Hematopoietic multipotent progenitor cell treated with erythropoietin and hydrocortisone succinate and interleukin-3 and kit ligand, for 6 days (in vitro differentiated cells): ENCODE measurements at regions not wholly inside any gene's neighbourhood (a gene's known extent, or its start where the extent isn't known, plus 50 kb on each side); places are given as distances from the start of the nearest gene placed in this dataset.
"Not testable (repeated sequence)": the region's sequence is repeated elsewhere in the genome, so short reads cannot be mapped to it uniquely, and the experiment has no call there.

Source experiments
- DNase-seq: peaks from one replicate; pipeline ENCODE4 v3.0.0-alpha.2; 2015

DNA sequence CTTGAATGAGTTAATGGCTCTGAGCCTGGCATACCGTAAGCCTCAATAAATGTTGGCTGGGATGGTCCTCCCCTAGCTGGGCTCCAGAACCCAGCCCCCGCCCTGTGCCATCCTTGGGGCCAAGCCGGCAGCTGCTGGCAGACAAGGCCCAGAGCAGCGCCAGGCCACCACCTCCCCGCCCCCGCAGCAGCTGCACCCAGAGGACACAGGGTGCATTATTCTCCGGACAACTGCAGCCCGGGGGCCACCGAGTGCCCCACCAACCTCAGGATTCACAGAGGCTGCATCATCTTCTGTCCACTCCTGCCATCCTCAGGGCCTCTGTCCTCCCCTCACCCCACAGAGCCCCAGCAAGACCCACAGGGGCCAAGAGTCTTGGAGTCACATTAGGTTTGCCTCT is 92.7 kb downstream of the NCOR2 start:
- DNase-seq: no peak

DNA sequence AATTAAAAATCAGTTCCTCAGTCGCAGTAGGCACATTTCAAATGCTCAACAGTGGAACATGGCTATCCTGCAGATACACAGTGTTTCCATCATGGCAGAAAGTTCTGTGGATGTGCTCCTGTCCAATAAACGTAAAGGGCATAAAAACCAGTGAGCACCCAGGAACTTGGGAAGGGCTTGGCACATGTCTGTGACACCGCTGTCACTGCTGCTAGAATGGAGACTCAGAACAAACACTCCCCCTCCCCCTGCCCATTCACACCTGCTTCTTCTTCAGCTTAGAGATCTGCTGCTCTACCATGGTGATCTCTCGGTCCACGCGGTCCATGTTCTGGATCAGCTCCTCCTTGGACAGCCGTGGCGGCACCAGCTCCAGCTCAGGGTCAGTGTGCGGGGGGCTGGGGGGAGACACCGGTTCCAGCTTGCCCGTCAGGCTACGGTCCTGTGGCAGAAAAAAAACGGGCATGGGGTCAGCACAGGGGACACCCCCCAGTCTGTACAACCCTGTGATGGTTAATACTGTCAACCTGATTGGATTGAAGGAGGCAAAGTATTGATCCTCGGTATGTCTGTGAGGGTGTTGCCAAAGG is 94.6 kb downstream of the NCOR2 start:
- no peak for DNase-seq

DNA sequence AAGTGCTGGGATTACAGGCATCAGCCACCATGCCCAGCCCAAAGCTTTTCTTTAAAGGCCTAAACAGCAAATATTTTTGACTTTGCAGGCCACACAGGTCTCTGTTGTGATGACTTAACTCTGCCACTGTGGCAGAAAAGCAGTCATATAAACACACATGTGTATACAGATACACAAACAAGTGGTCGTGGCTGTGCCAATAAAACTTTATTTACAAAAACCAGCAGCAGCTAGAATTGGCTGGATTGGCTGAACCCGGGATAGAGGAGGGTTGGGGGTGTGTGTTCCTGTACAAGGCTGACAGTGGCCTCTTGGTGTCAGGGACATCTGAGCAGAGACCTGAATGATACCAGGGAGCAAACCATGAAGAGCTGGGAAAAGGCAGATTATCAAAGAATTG is 95.6 kb downstream of the NCOR2 start:
- DNase-seq: no peak

DNA sequence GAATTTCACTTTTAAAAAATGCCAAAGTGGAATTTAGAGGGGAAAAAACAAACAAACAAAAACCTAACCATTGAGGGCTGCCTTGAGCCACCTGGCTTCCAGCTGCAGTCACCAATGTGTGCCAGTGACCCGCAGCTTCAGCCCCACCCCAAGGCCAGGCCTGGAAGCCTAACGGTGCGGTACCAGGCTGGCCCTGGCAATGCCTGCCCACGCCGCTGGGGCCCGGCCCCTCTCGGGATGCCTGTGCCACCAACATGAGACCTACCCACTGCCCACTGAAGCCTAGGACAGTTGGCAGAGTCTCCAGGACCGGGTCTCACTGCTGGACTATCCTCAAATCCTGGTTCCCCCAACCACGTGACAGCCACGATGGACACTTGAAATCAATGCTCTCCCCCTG is 96.6 kb downstream of the NCOR2 start:
- DNase-seq: no peak

DNA sequence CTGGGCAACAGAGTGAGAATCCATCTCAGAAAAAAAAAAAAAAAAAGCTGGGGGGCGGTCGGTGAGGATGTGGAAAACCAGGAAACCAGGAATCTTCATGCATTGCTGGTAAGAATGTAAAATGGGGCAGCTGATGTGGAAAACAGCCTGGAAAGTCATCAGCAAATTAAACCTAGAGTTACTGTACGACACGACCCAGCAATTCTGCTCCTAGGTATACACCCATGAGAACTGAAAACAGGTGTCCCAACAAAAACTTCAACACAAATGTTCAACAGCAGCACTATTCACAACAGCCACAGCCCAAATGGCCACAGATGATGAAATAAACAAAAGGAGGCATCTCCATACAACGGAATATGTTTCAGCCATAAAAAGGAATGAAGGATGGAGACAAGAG is 97.3 kb downstream of the NCOR2 start:
- DNase-seq: no peak

DNA sequence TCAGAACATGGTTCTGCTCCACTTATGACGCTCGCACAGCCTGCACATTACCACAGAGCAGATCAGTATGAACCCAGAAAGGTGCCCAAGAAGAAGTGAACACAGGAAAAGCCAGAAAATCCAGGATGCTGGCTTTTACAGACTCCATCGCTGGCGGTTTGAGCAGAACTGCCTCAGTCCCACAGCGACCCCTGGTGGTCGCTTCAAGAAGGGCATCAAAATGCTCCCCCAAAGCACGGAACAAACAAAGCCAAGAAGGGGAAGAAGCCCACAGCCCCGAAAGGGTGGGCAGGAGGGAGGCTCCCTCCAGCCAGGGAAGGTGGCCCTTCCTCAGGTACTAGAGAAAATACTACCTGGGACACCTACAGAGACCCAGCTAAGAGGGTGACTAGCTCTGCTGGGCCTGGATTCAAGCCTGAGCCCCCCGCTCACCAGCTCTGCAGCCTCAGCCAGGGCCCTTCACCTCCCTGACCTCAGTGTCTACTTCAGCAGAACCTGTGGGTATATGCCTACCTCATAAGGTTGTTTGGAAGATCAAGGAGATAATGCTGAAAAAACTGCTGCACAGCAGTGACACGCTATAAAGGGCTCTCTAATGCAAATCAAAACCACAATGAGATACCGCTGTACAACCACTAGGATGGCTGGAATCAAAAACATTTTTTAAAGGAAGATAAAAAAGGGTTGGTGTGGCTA is 98.1 kb downstream of the NCOR2 start:
- DNase-seq: peak; percentile 37

DNA sequence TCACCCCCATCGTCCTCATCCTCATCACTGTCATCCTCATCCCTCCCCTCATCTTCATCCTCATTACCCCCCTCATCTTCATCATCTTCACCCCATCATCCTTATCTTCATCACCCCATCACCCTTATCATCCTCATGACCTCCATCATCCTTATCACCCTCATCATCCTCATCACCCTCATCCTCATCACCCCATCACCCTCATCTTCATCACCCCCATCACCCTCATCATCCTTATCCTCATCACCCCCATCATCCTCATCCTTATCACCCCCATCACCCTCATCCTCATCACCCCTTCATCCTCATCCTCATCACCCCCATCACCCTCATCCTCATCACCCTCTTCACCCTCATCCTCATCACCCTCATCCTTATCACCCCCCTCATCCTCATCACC is 99.9 kb downstream of the NCOR2 start:
- not testable (repeated sequence) for DNase-seq

DNA sequence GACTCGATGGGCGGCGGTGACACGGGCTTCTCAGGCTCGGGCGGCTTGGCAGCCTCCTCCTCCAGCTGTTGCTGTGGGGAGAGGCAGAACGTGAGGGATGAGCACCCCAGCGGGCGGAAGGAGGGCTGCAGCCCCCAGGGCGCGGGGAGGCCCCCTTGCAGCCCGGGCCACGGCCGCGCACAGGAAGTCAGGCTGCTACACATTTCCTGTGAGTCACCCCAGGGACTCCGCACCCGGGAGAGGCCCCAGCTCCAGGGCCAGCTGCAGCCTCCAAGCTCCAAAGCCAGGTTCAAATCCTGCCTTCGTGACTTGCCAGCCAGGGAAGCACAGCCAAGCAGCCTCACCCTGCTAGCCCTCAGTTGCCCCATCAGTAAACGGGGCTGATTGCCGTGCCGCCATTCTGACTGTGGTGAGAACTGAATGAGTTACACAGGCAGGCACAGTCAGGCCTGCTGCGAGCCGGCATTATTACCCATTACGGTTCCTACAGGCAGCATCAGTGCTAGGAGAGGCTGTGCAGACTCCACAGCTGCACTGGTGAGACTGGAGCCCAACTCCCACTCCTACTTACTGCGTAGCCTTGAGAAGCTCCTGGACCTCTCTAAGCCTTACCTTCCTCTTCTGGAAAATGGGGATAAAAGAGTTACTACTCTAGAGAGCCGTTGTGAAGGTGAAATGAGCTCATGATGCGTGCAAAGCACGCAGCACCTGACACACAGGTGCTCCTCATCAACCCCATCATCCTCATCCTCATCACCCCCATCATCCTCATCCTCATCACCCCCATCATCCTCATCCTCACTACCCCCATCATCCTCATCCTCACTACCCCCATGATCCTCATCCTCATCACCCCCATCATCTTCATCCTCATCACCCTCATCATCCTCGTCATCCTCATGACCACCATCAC is 100.9 kb downstream of the NCOR2 start:
- DNase-seq: peak; percentile 72

DNA sequence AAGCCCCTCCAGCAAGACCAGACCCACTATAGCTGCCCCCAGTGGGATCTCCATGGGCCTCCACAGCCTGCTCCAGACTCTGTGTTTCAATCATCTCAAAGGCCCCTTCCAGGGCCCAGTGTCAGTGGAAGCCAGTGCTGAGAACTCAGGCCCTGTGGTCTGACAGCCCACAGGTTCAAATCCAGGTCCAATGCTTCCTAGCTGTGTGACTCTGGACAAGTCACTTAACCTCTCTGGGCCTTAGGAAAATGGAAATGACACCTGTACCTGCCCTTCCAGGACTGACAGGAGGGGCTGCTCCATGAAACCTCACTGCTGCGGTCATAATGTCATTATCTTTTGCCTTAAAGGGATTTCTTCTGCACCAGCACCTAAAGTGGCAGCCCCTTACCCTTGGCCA is 101.9 kb downstream of the NCOR2 start:
- DNase-seq: no peak

DNA sequence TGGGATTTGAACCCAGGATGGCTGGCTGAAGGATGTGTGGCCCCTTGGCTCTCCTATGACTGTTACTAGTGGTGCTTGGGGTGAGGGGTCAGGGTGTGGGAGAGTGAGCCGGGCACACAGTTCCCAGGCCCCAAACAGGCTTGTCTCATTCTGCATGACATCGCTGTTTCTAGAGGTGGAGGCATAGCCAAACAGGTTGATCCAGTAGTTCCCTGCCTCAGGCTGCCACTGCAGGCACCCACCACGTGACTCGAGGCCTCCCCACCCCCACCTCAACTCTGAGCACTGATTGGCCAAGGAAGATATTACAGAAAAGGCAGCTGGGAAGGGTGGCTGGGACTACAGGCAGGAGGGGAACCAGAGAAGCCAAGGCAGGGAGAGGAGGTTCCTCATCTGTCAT is 102.6 kb downstream of the NCOR2 start:
- DNase-seq: no peak

DNA sequence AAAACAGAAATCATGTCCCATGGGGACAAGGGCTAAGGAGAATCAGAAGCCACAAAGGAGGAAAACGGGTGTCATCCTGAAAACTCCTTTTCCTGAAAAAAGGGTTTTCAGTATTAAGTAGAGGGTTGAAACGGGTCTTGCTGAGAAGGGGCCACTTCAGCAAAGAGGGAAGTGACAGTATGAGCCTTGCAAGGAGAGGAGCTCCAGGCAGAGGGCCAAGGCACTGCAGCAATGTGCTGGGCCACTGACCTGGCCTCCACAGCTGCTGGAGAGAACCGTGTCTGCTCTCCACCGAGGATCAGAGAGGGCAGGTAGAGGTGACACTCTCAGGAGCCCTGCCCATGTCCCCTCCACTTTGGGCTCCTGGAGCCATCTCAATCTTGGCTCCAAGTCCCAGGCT is 103.3 kb downstream of the NCOR2 start:
- peak; percentile 21 for DNase-seq

DNA sequence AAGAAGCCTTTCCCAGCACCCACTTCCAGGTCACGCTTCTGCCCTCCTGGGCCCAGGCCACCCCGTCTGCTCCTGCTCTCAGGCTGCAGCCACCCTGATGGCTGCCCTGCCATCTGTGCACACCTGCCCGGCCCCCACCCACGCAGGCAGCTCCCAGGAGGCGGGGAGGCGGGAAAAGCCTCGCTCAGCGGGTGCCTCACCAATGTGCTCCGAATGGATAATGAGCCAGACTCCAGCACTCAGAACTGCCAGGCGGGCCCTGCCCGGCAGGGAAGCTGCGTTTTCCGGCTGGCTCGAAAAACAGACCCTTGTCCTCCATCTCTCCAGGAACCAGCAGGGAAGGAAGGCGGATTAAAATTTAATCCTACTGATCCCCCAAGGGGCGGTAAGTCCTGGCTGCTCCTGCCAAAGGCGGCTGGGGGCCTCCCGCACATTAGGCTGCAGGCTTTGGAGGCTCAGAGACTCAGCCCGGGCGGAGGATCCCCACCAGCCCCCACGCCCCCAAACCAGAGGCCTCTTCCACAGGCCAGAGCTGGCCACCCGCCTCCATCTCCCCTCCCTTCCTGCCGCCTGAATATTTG is 104.0 kb downstream of the NCOR2 start:
- DNase-seq: no peak

DNA sequence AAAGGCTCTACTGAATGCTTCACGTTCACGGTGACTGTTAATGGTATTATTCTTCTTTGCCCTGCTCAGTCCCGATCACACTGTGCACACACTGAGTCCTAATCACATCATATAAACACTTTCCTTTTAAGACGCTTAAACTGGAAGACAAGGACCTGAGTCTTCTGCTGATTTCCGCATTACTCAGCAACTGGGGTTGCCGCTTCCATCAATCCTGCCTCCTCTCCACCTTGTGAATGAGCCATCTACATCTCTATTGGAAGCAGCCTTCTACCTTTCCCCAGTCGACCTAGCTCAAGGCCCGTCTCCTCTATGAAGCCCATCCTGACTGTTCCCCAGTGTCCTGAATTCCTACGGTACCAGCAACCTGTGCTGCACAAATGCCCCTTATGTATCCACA is 104.7 kb downstream of the NCOR2 start:
- DNase-seq: no peak

DNA sequence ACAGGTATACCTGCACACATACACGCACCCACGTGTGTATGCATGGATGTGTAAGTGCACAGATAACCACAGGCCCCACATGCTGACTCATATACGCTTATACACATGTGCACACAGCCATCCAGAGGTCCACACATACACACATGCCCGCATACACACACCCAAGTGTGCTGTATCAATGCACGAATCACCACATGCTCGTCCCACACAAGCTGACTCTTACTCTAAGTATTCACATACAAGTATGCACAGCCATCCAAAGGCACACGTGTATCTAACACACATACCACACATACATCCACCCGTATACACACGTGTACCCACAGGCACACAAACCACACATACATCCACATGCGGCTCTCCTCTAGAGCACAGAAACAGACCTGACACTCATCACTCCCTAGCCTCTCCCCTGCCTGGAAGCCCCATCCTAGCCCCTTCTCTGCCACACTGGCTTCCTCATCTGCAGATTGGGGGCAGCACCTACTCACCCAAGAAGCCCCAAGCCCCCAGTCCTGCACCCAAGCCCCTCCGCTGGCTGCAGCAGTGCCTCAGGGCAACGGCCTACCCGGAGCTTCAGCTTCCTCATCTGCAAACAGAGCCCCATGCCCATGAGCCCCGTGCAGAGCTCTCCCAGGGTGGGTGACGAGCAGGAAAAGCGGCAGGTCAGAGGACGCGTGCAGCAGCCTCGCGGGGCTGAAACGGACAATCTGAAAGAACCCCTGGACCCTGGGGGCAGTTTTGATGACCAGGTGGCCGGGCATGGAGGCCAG is 105.4 kb downstream of the NCOR2 start:
- no peak for DNase-seq

DNA sequence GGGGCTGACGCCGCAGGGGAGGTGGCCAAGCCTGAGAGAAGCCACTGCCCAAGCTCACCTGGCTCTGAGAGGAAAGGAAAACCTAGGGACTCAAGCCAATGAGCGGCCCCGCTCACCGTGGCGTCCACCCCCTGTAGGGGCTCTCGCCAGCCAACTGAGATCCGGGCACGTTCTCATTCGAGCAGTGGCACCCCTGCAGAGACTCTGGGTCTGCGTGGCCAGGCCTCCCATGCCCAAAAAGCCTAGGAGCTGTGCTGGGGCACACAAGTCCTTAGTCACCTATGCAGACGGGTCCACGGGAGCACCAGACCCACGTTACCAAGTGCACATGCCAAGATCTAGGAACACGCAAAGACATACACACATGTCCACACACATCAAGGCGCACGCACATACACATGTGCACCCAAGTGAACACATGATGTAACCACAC is 106.2 kb downstream of the NCOR2 start:
- no peak for DNase-seq

DNA sequence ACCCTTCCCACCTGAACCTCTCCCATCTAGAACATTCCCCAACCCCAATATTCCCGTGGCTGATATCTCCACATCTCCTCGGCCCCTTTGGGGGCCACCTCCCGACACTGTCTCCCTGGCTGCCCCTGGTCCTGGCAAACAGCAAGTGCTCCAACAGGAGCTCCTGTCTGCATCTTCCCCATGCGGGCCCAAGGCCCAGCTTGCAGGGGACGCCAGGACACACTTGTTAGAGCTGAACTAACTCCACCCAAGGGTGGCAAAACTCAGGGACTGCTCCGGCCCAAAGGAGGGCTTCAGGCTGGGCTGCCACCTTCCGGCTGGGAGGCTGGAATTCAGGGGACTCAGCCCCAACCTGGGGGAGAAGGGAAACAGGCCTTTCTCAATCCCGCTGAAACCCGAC is 106.6 kb downstream of the NCOR2 start:
- no peak for DNase-seq

DNA sequence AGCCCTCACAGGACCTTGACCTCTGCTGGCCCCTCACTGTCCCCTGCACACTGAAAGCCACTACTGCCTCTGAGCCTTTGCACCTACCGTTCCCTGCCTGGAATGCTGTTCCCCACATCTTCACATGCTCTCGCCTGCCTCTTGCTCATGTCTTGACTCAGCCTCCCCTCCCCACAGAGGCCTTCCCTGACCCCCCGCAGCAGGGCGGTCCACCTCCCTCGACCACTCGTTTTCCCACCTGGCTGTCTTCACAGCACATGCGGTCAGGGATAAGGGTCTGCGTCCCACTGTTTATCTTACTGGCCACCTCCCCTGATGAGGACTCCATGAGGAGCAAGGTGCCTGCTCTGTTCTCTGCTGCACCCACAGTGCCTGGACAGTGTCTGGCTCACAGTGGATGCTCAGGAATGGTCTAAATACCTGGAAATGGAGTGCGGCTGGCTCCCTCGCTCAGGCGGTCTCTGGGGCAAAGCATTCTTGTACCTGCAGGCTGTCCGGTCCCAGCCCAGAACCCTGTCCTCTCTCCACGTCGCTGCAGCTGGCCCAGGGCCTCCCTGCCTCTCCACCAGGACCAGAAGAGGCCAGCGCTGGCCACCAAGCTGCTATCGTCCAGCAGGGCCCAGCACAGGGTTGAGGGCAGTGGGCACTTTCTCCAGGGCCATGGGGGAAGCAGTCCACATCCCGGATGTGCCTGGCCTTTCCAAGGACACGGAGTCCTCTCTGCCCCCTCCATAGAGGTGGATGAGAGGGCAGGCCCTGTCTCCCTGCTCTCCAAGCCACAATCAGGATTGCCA is 107.4 kb downstream of the NCOR2 start:
- DNase-seq: no peak

DNA sequence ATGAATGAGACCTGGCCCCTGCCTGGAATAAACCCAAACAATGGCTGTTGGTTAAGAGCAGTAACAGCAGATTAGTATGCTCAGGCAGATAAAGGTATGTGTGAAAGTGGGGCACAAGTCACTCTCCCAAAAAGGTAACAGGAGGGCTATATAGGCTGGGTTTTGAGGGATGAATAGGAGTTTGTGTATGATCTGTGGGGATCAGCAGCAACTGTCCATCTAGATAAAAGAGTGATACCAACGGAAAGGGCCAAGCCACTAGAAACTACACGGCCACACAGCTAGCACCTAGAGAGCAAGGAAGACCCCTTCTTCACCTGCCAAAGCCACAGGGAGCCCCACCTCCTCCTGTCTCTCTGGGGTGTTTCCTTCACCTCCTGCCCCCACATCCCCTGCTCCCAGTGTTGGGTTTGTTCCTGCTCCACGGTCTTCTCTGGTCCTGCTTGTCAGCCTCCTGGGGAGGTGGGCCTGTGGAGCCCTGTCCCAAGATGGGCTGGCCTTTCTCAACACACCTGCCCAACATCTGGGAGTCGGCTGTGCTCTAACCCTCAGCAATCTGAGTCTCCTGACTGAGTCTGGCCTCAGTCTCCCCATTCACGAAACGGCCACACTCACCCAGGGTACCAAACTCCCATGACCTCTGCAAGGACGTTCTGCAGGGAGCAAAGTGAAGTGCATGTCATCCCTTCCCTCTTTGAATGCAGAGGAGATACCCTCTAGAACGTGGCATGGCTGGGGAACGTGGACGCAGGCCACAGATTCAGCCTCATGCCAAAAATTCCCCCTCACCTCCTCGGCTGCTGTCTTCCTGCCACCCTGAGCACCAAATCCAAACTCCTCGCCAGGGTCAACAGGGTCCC is 108.2 kb downstream of the NCOR2 start:
- no peak for DNase-seq

DNA sequence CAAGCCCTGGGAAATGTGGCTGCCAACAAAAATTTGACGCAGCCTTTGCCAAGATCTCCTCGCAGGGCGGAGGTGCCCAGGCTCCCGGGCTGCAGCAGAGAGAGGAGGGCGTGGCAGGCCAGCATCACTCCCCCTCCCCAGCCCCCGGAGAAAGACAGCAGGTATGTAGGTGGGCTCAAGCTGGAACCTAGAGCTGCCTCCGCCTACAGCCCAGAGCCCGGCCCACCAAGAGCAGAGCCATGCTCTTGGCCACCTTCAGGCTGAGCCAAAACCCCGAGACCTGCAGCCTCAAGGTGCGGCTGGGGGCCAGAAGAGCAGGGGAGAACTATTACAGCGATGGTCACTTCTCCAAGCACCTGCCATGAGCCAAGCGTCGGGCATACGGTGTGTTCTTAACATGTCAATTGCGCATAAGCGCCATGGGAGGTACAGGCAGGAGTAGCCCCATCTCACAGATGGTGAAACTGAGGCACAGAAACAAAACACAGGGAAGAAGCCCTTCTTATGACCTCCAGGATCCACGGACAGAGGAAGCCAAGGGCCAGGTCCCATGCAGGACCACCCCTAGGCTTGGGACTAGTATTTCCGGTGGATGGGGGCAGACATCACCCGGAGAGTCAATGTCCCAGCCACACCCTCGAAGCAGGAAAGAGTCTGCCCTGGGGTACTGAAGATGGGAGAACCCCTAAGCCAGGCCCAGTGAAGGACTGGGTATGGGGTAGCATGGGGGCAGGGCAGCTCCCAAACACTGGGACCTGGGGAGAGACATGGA is 109.0 kb downstream of the NCOR2 start:
- no peak for DNase-seq
